ENCODE measurements at regions not wholly inside any gene's neighbourhood (a gene's known extent, or its start where the extent isn't known, plus 50 kb on each side); places are given as distances from the start of the nearest gene placed in this dataset.

DNA sequence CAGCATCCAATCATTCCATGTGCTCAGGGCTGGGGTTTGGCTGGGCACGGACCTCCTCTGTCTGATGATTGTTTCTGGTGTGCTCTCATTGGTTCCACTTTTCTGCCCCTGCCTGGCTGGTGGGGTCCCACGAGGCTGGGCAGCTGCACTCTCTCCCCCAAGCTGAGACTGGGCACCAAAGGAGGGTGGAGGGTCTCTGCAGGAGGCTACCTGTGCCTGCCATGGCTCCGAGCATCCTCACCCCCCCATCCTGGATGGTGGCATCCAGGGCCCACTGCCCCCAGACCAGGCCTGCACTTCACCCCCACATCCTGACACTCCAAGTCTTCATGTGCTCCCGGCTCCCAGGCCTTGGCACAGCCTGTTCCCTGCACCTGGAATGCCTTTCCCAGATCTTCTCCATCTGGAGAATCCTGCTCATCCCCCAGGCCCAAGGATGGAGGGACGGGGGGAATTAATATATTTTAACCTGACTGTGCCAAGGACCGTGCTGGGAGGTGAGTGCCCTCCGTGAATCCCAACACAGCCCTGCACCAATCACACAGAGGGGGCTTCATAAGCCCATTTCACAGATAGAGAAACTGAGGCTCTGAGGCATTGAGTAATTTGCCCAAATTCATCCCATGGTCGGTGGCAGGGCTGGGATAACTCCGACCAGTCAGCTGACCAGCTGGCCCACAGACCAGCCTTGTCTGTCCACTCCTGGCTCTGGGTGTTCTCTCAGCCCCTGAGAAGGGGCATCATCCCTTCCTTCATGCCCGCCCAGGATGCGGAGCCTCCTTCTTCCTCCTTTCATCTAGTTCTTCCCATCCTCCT, 403.4 kb downstream of the MATN1 start:
- no peak for DNase-seq (ENCODE audit: low spot score)

GRCh38 chr1:30318864-30319718, 404.3 kb downstream of the MATN1 start:
- no peak for DNase-seq (ENCODE audit: low spot score)

DNA sequence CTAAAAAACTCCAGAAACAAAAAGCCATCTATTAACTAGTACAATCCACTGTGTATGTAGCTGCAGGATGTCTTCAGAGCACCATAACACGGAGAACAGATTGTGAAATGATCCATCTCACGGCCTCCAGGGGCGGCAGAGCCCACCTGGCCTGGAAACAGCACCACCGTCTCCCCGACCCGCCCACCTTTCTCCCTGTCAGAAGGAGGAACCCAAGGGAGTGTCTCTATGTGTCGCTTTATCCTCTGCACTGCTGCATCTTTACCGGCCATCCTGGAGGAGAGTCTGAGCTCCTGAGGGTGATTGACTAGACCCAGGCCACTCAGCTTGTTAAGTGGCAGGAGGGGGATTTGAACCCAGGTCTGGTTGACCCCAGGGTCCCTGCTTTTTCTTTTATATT, 405.0 kb downstream of the MATN1 start:
- DNase-seq (ENCODE audit: low spot score), result no peak

GRCh38 chr1:30317921-30318320, 405.5 kb downstream of the MATN1 start:
- DNase-seq (ENCODE audit: low spot score), result no peak

- DNase-seq (ENCODE audit: low spot score), result no peak
These were observed 407.3 kb downstream of the MATN1 start for GRCh38 chr1:30316056-30316455.

GRCh38 chr1:30315185-30315960, 408.0 kb downstream of the MATN1 start:
- DNase-seq (ENCODE audit: low spot score), result no peak

DNA sequence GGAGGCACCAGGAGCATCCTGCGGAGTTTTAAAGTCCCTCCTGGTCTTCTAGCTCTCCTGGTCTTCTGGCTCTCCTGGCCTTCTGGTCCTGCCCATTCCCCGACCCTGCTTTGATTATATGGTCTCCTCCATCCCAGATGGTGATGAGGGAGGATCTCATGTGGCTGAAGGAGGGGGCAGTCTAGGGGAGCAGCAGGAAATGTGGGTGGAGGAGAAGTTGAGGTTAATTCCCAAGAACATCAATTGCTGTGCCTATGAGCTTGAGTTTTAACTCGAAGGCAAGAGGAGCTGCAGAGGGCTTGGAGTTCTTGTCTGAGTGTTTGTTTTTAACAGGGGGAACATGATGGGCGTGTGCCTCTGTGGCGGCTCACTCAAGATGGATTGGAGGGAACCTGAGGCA, 408.8 kb downstream of the MATN1 start:
- DNase-seq (ENCODE audit: low spot score), result no peak

GRCh38 chr1:30313584-30313983, 409.8 kb downstream of the MATN1 start:
- no peak for DNase-seq (ENCODE audit: low spot score)

GRCh38 chr1:30313176-30313575, 410.2 kb downstream of the MATN1 start:
- DNase-seq (ENCODE audit: low spot score), result no peak

- DNase-seq (ENCODE audit: low spot score), result no peak
These were observed 411.2 kb downstream of the MATN1 start for GRCh38 chr1:30312226-30312625.

- no peak for DNase-seq (ENCODE audit: low spot score)
These were observed 411.6 kb downstream of the MATN1 start for GRCh38 chr1:30311749-30312148.

- no peak for DNase-seq (ENCODE audit: low spot score)
These were observed 412.2 kb downstream of the MATN1 start for GRCh38 chr1:30310966-30311742.

DNA sequence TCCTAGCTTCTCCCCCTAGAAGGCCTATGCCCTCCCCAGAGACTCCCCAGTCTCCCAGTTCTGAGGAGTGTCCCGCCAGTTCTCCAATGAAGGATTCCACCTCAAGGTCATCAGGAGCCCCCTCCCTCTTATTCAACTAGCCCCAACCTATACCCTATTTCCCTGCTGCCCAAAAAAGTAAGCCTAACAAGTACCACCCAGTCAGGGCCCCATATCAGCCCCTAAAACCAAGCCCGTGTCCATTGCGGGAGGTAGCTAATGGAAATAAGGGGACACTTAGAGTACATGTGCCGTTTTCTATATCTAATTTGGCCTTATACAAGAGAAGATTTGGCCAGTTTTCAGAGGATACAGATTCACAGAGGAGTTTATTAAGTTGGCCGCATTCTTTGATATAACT, 416.2 kb downstream of the MATN1 start:
- no peak for DNase-seq (ENCODE audit: low spot score)

GRCh38 chr1:30305519-30305918, 417.9 kb downstream of the MATN1 start:
- no peak for DNase-seq (ENCODE audit: low spot score)

DNA sequence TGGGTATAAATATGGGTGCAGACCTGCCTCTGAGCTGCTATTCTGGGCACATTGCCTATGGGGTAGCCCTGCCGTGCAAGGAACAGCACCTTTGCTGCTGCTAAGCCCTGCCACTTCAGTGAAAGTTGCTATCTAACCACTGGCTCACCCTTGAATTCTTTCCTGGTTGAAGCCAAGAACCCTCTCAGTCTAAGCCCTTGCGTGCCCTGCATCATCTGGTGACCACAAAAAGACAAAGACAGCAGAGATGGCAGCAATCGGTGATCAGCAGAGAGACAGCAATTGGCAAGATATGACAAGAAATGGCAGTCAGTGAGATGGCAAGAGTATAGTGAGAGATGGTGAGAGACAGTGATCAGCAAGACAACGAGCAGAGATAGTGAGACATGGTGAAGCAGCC, 418.3 kb downstream of the MATN1 start:
- DNase-seq (ENCODE audit: low spot score), result no peak

- DNase-seq (ENCODE audit: low spot score), result no peak
These were observed 419.3 kb downstream of the MATN1 start for GRCh38 chr1:30304080-30304479.

DNA sequence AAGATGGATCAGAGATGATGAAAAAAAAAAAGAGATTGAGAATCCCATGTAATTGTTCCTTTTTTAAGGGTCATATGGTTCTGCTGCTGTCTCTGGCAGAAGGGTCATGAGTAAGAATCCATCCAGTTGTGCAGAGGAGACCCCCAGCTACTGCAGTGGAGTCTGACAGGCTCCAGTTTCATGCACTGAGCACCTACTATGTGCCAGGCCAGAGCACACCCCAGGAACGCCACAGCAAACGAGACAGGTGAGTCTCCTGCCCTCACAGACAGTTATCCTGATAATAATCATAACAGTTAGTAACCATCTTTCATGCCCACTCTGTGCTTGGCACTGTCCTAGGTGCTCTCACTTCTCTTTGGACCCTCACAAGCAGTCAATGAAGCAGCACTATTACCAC, 420.0 kb downstream of the MATN1 start:
- DNase-seq (ENCODE audit: low spot score), result no peak

GRCh38 chr1:30302858-30303257, 420.5 kb downstream of the MATN1 start:
- no peak for DNase-seq (ENCODE audit: low spot score)

GRCh38 chr1:30300669-30301068, 422.7 kb downstream of the MATN1 start:
- no peak for DNase-seq (ENCODE audit: low spot score)

GRCh38 chr1:30299393-30299792, 424.0 kb downstream of the MATN1 start:
- no peak for DNase-seq (ENCODE audit: low spot score)

DNA sequence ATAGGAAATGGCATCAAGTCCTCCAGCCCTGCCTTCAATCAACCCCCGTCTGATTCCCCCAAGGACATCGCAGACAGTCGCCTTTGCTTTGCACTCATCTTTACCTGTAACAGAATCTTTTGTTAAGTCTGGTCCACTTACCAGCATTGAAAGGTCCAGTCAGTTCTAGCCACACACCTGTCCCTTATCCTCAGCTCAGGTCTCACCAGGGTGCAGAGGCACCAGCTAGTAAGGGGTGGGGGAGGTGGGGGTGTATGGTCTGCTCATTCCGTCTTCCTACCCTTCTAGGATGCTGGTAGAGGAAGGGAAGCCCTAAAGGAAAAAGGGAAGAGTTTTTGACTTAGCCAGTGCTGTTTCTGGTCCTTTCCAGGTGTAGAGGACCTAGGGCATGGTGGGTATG, 427.7 kb downstream of the MATN1 start:
- DNase-seq (ENCODE audit: low spot score), result no peak

DNA sequence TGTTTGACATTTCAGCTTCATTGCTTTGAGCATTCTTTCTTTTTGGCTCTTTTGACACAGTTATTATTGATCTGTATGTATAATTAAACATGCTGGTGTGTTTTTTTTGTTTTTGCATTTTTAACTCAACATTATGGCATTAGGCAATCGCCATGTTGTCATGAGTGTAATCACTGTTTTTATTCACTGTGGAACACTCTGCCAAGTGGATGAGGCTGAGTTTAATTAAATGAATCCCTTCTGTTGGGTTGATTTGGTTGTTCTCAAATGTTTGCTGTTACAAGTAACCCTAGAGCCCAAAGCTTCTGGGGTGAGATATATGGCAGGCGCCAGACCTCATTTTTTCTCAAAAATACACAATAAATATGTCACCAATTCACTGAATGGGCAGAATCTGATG, 428.1 kb downstream of the MATN1 start:
- DNase-seq (ENCODE audit: low spot score), result no peak

All from H4 (cell line).